SK-N-SH (cell line): ENCODE measurements at regions not wholly inside any gene's neighbourhood (a gene's known extent, or its start where the extent isn't known, plus 50 kb on each side); places are given as distances from the start of the nearest gene placed in this dataset.

Source experiments
- CHD2 ChIP-seq: fragments of 150-350 bp; IDR thresholded peaks from 2 replicates; pipeline ENCODE4 v1.6.1; 2018; ENCODE audit warnings: low read length; ENCODE audit not compliant: partially characterized antibody
- CTCF ChIP-seq: fragments of 200-600 bp; sonication (generic); IDR thresholded peaks from 2 replicates; pipeline ENCODE4 v1.6.1; 2017; ENCODE audit warnings: antibody characterized with exemption, mild to moderate bottlenecking, moderate library complexity
- EP300 ChIP-seq, 2 experiments: IDR thresholded peaks; 2 replicates each; pipeline versions ENCODE4 v1.4.0 to v1.6.1; 2012; ENCODE audit warnings: borderline replicate concordance in 1 of 2, low read depth in 1 of 2, low read length in 1 of 2
- FOXM1 ChIP-seq: IDR thresholded peaks from 2 replicates; pipeline ENCODE4 v1.4.0; 2012; ENCODE audit warnings: low read depth, mild to moderate bottlenecking
- GABPA ChIP-seq: IDR thresholded peaks from 2 replicates; pipeline ENCODE4 v1.4.0; 2012; ENCODE audit warnings: low read depth, mild to moderate bottlenecking
- JUND ChIP-seq: IDR thresholded peaks from 2 replicates; pipeline ENCODE4 v1.4.0; 2012
- MXI1 ChIP-seq: IDR thresholded peaks from 2 replicates; pipeline ENCODE4 v1.6.1; 2012; ENCODE audit warnings: mild to moderate bottlenecking, low read depth, low read length, improper control_type of control experiment
- NFIC ChIP-seq: IDR thresholded peaks from 2 replicates; pipeline ENCODE4 v1.4.0; 2012; ENCODE audit warnings: borderline replicate concordance
- POLR2AphosphoS5 ChIP-seq: IDR thresholded peaks from 2 replicates; pipeline ENCODE4 v1.6.1; 2012; ENCODE audit warnings: low read depth, low read length
- SMC3 ChIP-seq: IDR thresholded peaks from 2 replicates; pipeline ENCODE4 v1.6.1; 2012; ENCODE audit warnings: low read depth, low read length, improper control_type of control experiment
- TAF1 ChIP-seq: IDR thresholded peaks from 2 replicates; pipeline ENCODE4 v1.6.1; 2012; ENCODE audit warnings: low read depth, mild to moderate bottlenecking, low read length, moderate library complexity, borderline replicate concordance

- TF ChIP-seq CHD2 (no peak), JUND (no peak), EP300 (IDR thresholded peaks at IDR 0.05; ENCODE audit: borderline replicate concordance in 1 of 2, low read depth in 1 of 2, low read length in 1 of 2) (no peak), TAF1 (no peak), POLR2AphosphoS5 (no peak), SMC3 (no peak), NFIC (no peak), CTCF (no peak), GABPA (no peak), FOXM1 (no peak), MXI1 (no peak)
Observed at GRCh38 chr5:115429345-115429940, 115.1 kb downstream of the FEM1C start.
